CD4-positive, alpha-beta T cell treated with Interleukin-12 subunit alpha and Interleukin-12 subunit beta, for 1 hour (primary cell): ENCODE measurements at regions not wholly inside any gene's neighbourhood (a gene's known extent, or its start where the extent isn't known, plus 50 kb on each side); places are given as distances from the start of the nearest gene placed in this dataset.

Experiments
- DNase-seq: peaks from one replicate; pipeline ENCODE4 v3.0.0-alpha.2; 2020

- no peak for DNase-seq
Observed at GRCh38 chr4:141409556-141409955, 188.9 kb downstream of the ZNF330 start.

GRCh38 chr4:141410839-141411238 is 190.1 kb downstream of the ZNF330 start:
- DNase-seq, result no peak

GRCh38 chr4:141411936-141412335 is 191.2 kb downstream of the ZNF330 start:
- DNase-seq, result no peak

- DNase-seq, result no peak
Observed at GRCh38 chr4:141413366-141413765, 192.7 kb downstream of the ZNF330 start.

GRCh38 chr4:141415651-141416050 is 195.0 kb downstream of the ZNF330 start:
- no peak for DNase-seq

GRCh38 chr4:141416219-141416618 is 195.5 kb downstream of the ZNF330 start:
- DNase-seq, result no peak

GRCh38 chr4:141416677-141417363 is 196.1 kb downstream of the ZNF330 start:
- no peak for DNase-seq

GRCh38 chr4:141417387-141417786 is 196.7 kb downstream of the ZNF330 start:
- no peak for DNase-seq

GRCh38 chr4:141425124-141425523 is 204.4 kb downstream of the ZNF330 start:
- DNase-seq, result no peak

- DNase-seq, result no peak
Observed at GRCh38 chr4:141427726-141428296, 207.1 kb downstream of the ZNF330 start.

- no peak for DNase-seq
Observed at GRCh38 chr4:141429933-141430332, 206.4 kb upstream of the IL15 start.

- DNase-seq, result no peak
Observed at GRCh38 chr4:141430686-141431085, 205.7 kb upstream of the IL15 start.

GRCh38 chr4:141432000-141432712 is 204.2 kb upstream of the IL15 start:
- DNase-seq, result no peak

GRCh38 chr4:141435446-141436225 is 200.7 kb upstream of the IL15 start:
- DNase-seq, result no peak

GRCh38 chr4:141439223-141439622 is 197.2 kb upstream of the IL15 start:
- no peak for DNase-seq

- no peak for DNase-seq
Observed at GRCh38 chr4:141447761-141448160, 188.6 kb upstream of the IL15 start.

- no peak for DNase-seq
Observed at GRCh38 chr4:141448490-141448889, 187.9 kb upstream of the IL15 start.

GRCh38 chr4:141449927-141450326 is 186.5 kb upstream of the IL15 start:
- DNase-seq, result no peak

- DNase-seq, result no peak
Observed at GRCh38 chr4:141455651-141456050, 180.7 kb upstream of the IL15 start.

- DNase-seq, result no peak
Observed at GRCh38 chr4:141457653-141458052, 178.7 kb upstream of the IL15 start.

GRCh38 chr4:141458501-141458900 is 177.9 kb upstream of the IL15 start:
- no peak for DNase-seq

GRCh38 chr4:141459020-141459419 is 177.4 kb upstream of the IL15 start:
- DNase-seq, result no peak

GRCh38 chr4:141462361-141462760 is 174.0 kb upstream of the IL15 start:
- DNase-seq, result no peak

- DNase-seq, result no peak
Observed at GRCh38 chr4:141463678-141464077, 172.7 kb upstream of the IL15 start.
